Mammary epithelial cell (primary cell): ENCODE measurements at regions not wholly inside any gene's neighbourhood (a gene's known extent, or its start where the extent isn't known, plus 50 kb on each side); places are given as distances from the start of the nearest gene placed in this dataset.

Experiments
- EZH2 ChIP-seq: IDR thresholded peaks from 2 replicates; pipeline ENCODE4 v1.6.1; 2012; ENCODE audit warnings: low read length, inconsistent platforms, borderline replicate concordance
- TF ChIP-seq, protein P1 (sequence below), 2 donors: IDR thresholded peaks in 1 of 2; conservative IDR thresholded peaks in 1 of 2; 2 replicates each; pipeline ENCODE4 v1.5.1; 2011 to 2012; ENCODE audit warnings: inconsistent platforms in 2 of 2, low read length in 2 of 2, mild to moderate bottlenecking in 2 of 2, control low read depth in 1 of 2, low read depth in 1 of 2; ENCODE audit not compliant: insufficient read depth in 1 of 2; ENCODE audit errors: extremely low read depth in 1 of 2

DNA sequence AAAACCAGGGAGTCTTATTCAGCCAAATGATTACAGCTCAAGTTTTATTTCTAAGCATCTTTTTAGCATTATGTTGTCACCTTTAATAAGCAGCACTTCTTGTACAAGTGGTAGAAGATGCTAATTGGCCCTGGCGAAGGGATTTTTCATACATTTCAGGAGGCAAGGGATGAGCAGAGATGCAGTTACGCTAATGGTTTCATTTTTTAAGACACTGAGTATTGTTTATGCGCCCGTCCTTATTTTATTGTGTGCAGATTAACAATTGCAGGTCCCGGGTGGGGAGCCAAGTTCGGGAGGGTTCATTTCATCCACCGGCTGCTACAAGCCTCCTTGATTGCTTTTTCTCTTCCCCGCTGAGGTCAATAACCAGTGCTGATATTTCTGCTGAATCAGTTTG, 350.4 kb upstream of the FOXK1 start:
- TF ChIP-seq, protein P1, sequence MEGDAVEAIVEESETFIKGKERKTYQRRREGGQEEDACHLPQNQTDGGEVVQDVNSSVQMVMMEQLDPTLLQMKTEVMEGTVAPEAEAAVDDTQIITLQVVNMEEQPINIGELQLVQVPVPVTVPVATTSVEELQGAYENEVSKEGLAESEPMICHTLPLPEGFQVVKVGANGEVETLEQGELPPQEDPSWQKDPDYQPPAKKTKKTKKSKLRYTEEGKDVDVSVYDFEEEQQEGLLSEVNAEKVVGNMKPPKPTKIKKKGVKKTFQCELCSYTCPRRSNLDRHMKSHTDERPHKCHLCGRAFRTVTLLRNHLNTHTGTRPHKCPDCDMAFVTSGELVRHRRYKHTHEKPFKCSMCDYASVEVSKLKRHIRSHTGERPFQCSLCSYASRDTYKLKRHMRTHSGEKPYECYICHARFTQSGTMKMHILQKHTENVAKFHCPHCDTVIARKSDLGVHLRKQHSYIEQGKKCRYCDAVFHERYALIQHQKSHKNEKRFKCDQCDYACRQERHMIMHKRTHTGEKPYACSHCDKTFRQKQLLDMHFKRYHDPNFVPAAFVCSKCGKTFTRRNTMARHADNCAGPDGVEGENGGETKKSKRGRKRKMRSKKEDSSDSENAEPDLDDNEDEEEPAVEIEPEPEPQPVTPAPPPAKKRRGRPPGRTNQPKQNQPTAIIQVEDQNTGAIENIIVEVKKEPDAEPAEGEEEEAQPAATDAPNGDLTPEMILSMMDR (conservative IDR thresholded peaks at IDR 0.05 in 1 of 2, IDR thresholded peaks at IDR 0.05 in 1 of 2; ENCODE audit: extremely low read depth in 1 of 2, insufficient read depth in 1 of 2, low read depth in 1 of 2, low read length in 2 of 2) = no peak
- TF ChIP-seq EZH2 = no peak
